HG03432 (cell line): ENCODE measurements at regions not wholly inside any gene's neighbourhood (a gene's known extent, or its start where the extent isn't known, plus 50 kb on each side); places are given as distances from the start of the nearest gene placed in this dataset.

Source experiments
- ATAC-seq: cut with Tn5 transposase; IDR thresholded peaks from one replicate; pipeline ENCODE4 v1.9.1; 2021; ENCODE audit warnings: mild to moderate bottlenecking, moderate library complexity; ENCODE audit not compliant: unreplicated experiment

- ATAC-seq: no peak
Measured at GRCh38 chr3:111339017-111339416, 203.0 kb upstream of the CD96 start.

DNA sequence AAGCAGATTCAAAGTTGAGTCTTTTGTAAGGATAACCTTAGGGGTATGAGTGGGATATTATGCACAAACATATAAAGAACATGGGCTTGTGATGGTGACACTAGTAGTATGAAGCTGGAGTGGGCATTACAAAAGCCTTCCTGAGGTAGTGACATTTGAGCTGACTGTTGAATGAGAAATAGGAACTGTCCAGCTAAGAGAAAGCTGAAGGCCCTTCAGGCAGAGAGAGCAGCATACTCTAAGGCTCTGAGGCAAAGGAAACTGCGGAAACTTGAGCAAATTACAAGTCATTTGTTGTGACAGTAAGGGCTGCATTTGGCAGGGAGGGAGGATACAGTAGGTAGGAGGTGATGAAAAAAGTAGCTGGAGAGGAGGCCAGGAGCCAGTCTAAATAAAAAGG, 190.7 kb upstream of the CD96 start:
- no peak for ATAC-seq

DNA sequence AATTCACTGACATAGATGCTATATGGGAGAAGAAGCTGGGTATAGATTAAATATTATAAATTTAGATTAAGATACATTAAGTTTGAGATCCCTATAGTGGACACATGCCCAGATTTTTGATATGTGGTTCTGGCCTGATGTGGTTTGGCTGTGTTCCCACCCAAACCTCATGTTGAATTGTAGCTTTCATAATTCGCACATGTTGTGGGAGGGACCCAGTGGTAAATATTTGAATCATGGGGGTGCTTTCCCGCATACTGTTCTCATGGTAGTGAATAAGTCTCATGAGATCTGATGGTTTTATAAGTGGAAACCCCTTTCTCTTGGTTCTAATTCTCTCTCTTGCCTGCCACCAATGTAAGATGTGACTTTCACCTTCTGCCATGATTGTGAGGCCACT, 189.4 kb upstream of the CD96 start:
- no peak for ATAC-seq

GRCh38 chr3:111359261-111360030, 182.6 kb upstream of the CD96 start:
- ATAC-seq: no peak

DNA sequence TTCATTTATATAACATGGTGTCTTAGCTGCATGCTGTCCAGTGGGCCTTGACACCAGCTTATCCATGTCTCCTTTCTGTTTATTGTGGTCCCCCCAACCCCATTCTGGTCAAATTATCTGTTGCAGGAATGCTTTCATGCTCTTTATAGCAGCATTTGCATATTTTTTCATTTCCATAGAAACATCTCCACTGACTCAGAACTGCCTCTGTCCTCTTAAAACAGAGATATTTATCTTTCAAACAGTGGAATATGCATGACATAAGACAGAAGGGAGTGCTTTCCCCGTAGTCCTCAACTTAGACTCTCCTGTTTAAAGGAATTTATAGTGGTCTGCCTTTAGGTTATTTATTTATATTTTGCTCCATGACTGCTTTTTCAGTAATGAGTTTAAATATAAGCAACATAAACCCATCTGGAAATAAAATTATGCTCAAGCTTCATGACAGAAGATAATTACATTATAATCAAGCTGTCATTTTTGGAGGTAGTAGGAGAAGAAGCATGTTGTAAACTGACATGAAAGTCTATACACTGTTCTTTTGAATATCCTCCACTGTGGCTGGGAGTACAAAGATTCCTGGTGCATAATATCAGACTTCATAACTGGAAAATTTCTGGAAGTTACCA, 179.5 kb upstream of the CD96 start:
- ATAC-seq: no peak

GRCh38 chr3:111366515-111366914, 175.5 kb upstream of the CD96 start:
- ATAC-seq: no peak

DNA sequence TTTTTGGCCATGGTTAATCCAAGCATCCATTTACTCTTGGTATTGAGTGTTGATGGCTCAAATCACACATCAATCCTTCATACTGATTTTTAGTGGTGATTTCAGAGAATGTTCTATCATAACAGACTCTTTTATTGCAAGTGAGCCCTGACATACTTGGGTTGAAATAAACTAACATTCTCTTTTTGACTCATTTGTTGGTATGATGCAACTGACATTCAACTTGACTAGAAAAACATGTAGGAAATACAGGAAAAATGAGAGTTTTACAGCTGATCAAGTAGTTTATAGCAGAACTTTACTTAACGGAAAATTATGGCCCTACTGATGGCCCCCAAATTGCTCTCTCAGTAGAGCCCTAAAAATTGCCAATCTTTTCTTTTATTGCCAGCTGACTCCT, 173.9 kb upstream of the CD96 start:
- ATAC-seq: no peak

DNA sequence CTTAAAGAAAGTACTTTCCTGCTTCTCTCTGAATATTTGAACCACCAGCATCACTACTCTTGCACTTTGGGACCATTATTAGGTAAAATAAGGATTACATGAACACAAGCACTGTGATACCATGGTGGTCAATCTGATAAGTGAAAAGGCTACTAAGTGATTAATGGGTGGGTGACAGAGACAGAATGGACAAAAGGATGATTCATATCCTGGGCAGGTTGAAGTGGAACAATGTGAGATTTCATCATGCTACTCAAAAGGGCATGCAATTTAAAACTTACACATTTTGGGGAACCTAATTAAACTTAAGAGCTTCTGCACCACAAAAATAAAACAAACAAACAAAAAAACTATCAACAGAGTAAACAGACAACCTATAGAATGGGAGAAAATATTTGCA, 172.0 kb upstream of the CD96 start:
- no peak for ATAC-seq

GRCh38 chr3:111373239-111373638, 168.8 kb upstream of the CD96 start:
- ATAC-seq: no peak

GRCh38 chr3:111373861-111374260, 168.1 kb upstream of the CD96 start:
- ATAC-seq: no peak

DNA sequence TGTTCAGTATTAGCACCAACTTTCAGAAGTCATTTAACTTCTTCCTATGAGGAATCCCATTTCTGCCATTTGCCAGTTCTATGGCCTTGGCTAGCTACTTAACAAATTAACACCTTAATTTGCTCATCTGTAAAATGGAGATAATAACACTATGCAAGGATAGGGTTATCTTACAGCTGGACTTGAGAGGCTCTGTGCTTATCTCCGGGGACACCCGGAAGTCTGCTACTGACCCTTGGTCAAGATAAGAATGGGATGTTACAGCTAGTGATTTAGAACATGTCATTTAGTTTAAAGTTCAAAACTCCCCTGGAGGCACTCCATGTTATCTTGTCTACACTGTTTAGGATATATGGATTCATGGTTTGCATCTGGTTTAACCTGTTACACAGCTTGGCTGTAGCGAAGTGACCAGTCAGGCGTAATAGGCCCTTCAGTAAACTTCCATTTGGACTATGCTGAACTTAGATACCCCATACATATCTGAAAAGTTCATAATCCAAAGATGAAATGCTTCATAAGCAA, 156.0 kb upstream of the CD96 start:
- ATAC-seq: no peak

GRCh38 chr3:111392894-111393398, 149.1 kb upstream of the CD96 start:
- ATAC-seq: no peak

GRCh38 chr3:111412656-111413055, 129.3 kb upstream of the CD96 start:
- no peak for ATAC-seq

DNA sequence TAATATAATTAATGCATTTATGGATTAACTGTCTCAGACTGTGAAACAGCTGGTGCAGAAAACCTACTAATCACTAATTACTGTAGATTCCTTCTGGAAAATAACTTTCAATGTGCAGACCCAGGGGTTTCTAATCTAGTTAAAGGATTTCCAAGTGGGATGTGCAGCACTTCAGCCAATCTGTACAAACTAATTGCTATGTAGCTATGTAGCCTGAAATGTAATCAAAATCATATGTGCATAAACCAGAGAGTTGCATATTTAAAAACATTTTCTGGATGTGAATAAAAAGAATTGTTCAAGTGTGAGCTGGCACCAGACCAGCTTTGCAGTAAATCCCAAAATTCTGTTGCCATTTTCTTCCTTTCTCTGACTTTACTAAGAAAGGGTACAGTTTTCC, 127.5 kb upstream of the CD96 start:
- no peak for ATAC-seq

GRCh38 chr3:111415018-111415417, 127.0 kb upstream of the CD96 start:
- no peak for ATAC-seq

DNA sequence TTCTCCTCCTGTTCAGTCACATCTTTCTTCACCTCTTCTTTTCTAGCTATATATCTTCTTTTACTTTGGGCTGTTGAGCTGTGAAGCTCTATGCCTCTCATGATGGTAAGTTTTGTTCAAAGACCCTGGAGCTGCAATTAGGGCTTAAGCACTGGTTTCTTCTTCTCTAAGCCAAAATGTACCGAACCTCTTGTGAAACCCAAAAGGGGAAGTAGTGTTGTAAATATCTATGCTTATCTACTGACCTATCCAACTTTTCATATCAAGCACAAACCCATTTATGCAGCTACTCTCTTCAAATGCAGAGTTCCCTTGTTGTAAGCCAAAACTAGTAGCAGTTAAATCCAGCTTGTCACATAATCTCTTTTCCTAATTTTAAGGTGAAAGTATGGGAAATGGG, 123.6 kb upstream of the CD96 start:
- no peak for ATAC-seq

GRCh38 chr3:111428301-111428700, 113.7 kb upstream of the CD96 start:
- no peak for ATAC-seq

DNA sequence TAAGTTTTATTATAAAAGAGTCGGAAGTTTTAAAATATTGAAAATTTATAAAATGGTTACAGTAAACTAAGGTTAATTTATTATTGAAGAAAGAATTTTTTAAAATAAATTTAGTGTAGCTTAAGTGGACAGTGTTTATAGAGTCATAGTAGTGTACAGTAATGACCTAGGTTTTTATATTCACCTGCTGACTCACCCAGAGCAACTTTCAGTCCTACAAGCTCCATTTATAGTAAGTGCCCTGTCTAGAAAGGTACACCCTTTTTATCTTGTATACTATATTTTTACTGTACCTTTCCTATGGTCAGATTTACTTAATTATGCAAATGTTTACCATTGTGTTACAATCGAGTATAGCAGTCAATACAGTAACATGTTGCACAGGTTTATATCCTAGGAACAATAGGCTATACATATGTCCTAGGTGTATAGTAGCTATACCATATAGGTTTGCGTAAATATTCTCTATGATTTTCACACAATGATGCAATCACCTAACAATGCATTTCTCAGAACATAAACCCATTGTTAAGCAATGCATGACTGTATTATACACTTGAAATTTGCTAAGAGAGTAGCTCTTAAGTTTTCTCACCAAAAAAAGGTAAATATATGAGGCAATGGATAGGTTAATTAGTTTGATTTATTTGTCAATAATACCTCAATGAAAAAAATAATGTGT, 106.9 kb upstream of the CD96 start:
- ATAC-seq: no peak

GRCh38 chr3:111438283-111438682, 103.7 kb upstream of the CD96 start:
- no peak for ATAC-seq

DNA sequence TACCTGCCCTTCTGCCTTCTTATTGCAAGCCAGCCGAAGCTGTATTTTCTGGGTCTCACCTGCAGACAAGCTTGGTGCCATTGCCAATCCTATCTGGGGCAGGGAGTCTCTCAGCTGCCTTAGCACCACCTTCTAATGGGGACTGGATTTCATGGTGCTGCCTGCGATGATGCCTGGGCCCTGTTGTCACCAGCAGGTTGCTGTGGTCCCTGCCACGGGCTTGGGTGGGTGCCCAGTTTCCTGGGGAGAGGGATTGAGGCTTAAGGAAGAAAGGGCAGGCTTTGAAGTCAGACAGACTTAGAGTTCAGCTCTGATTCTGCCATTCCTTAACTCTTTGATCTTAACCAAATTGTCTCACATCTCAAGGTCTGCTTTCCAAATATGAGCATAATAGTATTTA, 87.4 kb upstream of the CD96 start:
- no peak for ATAC-seq

GRCh38 chr3:111465081-111465670, 76.8 kb upstream of the CD96 start:
- ATAC-seq: no peak
